ENCODE measurements at regions not wholly inside any gene's neighbourhood (a gene's known extent, or its start where the extent isn't known, plus 50 kb on each side); places are given as distances from the start of the nearest gene placed in this dataset.

- DNase-seq = peak in 2 of 3 donors; percentile 60 to 74
- Histone ChIP-seq H3K36me3 (ENCODE audit: control insufficient read depth in 4 of 4, insufficient read depth in 4 of 4, low read length in 3 of 4) (no peaks in the 10 kb centered on the region), H3K9me3 (ENCODE audit: control extremely low read depth in 1 of 5, control insufficient read depth in 4 of 5, insufficient read depth in 2 of 5, low read depth in 1 of 5, low read length in 4 of 5) (no peaks in the 10 kb centered on the region), H3K27me3 (replicated peaks in 2 of 5; ENCODE audit: control insufficient read depth in 4 of 5, insufficient read depth in 5 of 5, low read length in 4 of 5) (no peaks in the 10 kb centered on the region), H3K4me3 (ENCODE audit: control insufficient read depth in 1 of 7, extremely low read depth in 1 of 7, insufficient read depth in 4 of 7, low read depth in 2 of 7, low read length in 6 of 7) (no peak overlapping the region), H3K27ac (ENCODE audit: insufficient read depth in 1 of 2, low read depth in 1 of 2, low read length in 2 of 2, poor library complexity in 1 of 2, severe bottlenecking in 2 of 2) (no peak overlapping the region), H3K4me1 (ENCODE audit: control extremely low read depth in 1 of 4, control insufficient read depth in 4 of 4, insufficient read depth in 4 of 4, low read length in 3 of 4) (peaks cover 26 to 62% (median 35%) of the 10 kb centered on the region in 4 experiments)
- CTCF ChIA-PET = interaction anchor here (0.8 to 1.2 kb wide), 2 partner anchors 17 to 150 kb away, joined by 3 read pairs; no protein-coding TSS in a partner anchor
- POLR2A ChIA-PET = no interaction called here
- 68% methylated on average over 3 of the region's 3 CpGs for WGBS (ENCODE audit: insufficient coverage)
Observed at GRCh38 chr7:21357151-21358097, 70.5 kb upstream of the SP4 start.

GRCh38 chr7:21358648-21359047 lies 69.2 kb upstream of the SP4 start:
- Histone ChIP-seq H3K27me3 (replicated peaks in 2 of 5; ENCODE audit: control insufficient read depth in 4 of 5, insufficient read depth in 5 of 5, low read length in 4 of 5) (no peaks in the 10 kb centered on the region), H3K4me1 (ENCODE audit: control extremely low read depth in 1 of 4, control insufficient read depth in 4 of 4, insufficient read depth in 4 of 4, low read length in 3 of 4) (peaks cover 20 to 52% (median 25%) of the 10 kb centered on the region in 4 experiments), H3K4me3 (ENCODE audit: control insufficient read depth in 1 of 7, extremely low read depth in 1 of 7, insufficient read depth in 4 of 7, low read depth in 2 of 7, low read length in 6 of 7) (no peak overlapping the region), H3K27ac (ENCODE audit: insufficient read depth in 1 of 2, low read depth in 1 of 2, low read length in 2 of 2, poor library complexity in 1 of 2, severe bottlenecking in 2 of 2) (no peak overlapping the region), H3K36me3 (ENCODE audit: control insufficient read depth in 4 of 4, insufficient read depth in 4 of 4, low read length in 3 of 4) (no peaks in the 10 kb centered on the region), H3K9me3 (ENCODE audit: control extremely low read depth in 1 of 5, control insufficient read depth in 4 of 5, insufficient read depth in 2 of 5, low read depth in 1 of 5, low read length in 4 of 5) (no peaks in the 10 kb centered on the region)
- WGBS (ENCODE audit: insufficient coverage) = 97% methylated on average over 5 of the region's 5 CpGs
- peak in 1 of 3 donors; percentile 26 for DNase-seq
- ChIA-PET CTCF (interaction anchor here (1.2 kb wide), 1 partner anchor 74 kb away, joined by 3 read pairs; no protein-coding TSS in a partner anchor), POLR2A (no interaction called here)

- no CpG with 5 or more reads among the region's 1 CpG for WGBS (ENCODE audit: insufficient coverage)
- Histone ChIP-seq H3K36me3 (ENCODE audit: control insufficient read depth in 4 of 4, insufficient read depth in 4 of 4, low read length in 3 of 4) (no peaks in the 10 kb centered on the region), H3K4me3 (ENCODE audit: control insufficient read depth in 1 of 7, extremely low read depth in 1 of 7, insufficient read depth in 4 of 7, low read depth in 2 of 7, low read length in 6 of 7) (no peak overlapping the region), H3K27ac (ENCODE audit: insufficient read depth in 1 of 2, low read depth in 1 of 2, low read length in 2 of 2, poor library complexity in 1 of 2, severe bottlenecking in 2 of 2) (no peak overlapping the region), H3K27me3 (replicated peaks in 2 of 5; ENCODE audit: control insufficient read depth in 4 of 5, insufficient read depth in 5 of 5, low read length in 4 of 5) (no peaks in the 10 kb centered on the region), H3K9me3 (ENCODE audit: control extremely low read depth in 1 of 5, control insufficient read depth in 4 of 5, insufficient read depth in 2 of 5, low read depth in 1 of 5, low read length in 4 of 5) (no peaks in the 10 kb centered on the region), H3K4me1 (ENCODE audit: control extremely low read depth in 1 of 4, control insufficient read depth in 4 of 4, insufficient read depth in 4 of 4, low read length in 3 of 4) (peaks cover 16 to 47% (median 21%) of the 10 kb centered on the region in 4 experiments)
- POLR2A ChIA-PET = no interaction called here
- no peak for DNase-seq
- CTCF ChIA-PET = interaction anchor here (1.2 kb wide), 1 partner anchor 74 kb away, joined by 3 read pairs; no protein-coding TSS in a partner anchor
Observed at GRCh38 chr7:21359163-21359562, 68.7 kb upstream of the SP4 start.

GRCh38 chr7:21361413-21362125 lies 66.3 kb upstream of the SP4 start:
- H3K4me3 ChIP-seq (ENCODE audit: control insufficient read depth in 1 of 7, extremely low read depth in 1 of 7, insufficient read depth in 4 of 7, low read depth in 2 of 7, low read length in 6 of 7) = no peak overlapping the region
- WGBS (ENCODE audit: insufficient coverage) = 80% methylated on average over 3 of the region's 5 CpGs
- DNase-seq = peak in 2 of 3 donors; percentile 19 to 21
- no peaks in the 10 kb centered on the region for H3K9me3 ChIP-seq (ENCODE audit: control extremely low read depth in 1 of 5, control insufficient read depth in 4 of 5, insufficient read depth in 2 of 5, low read depth in 1 of 5, low read length in 4 of 5)
- POLR2A ChIA-PET = no interaction called here
- H3K27me3 ChIP-seq (replicated peaks in 2 of 5; ENCODE audit: control insufficient read depth in 4 of 5, insufficient read depth in 5 of 5, low read length in 4 of 5) = no peaks in the 10 kb centered on the region
- no peaks in the 10 kb centered on the region for H3K36me3 ChIP-seq (ENCODE audit: control insufficient read depth in 4 of 4, insufficient read depth in 4 of 4, low read length in 3 of 4)
- H3K27ac ChIP-seq (ENCODE audit: insufficient read depth in 1 of 2, low read depth in 1 of 2, low read length in 2 of 2, poor library complexity in 1 of 2, severe bottlenecking in 2 of 2) = no peak overlapping the region
- peaks cover 0 to 29% (median 4%) of the 10 kb centered on the region in 4 experiments for H3K4me1 ChIP-seq (ENCODE audit: control extremely low read depth in 1 of 4, control insufficient read depth in 4 of 4, insufficient read depth in 4 of 4, low read length in 3 of 4)
- CTCF ChIA-PET = interaction anchor here (1.6 kb wide), 1 partner anchor 406 kb away, joined by 5 read pairs; no protein-coding TSS in a partner anchor

- Histone ChIP-seq H3K27ac (ENCODE audit: insufficient read depth in 1 of 2, low read depth in 1 of 2, low read length in 2 of 2, poor library complexity in 1 of 2, severe bottlenecking in 2 of 2) (no peak overlapping the region), H3K36me3 (ENCODE audit: control insufficient read depth in 4 of 4, insufficient read depth in 4 of 4, low read length in 3 of 4) (no peaks in the 10 kb centered on the region), H3K9me3 (ENCODE audit: control extremely low read depth in 1 of 5, control insufficient read depth in 4 of 5, insufficient read depth in 2 of 5, low read depth in 1 of 5, low read length in 4 of 5) (no peaks in the 10 kb centered on the region), H3K4me3 (ENCODE audit: control insufficient read depth in 1 of 7, extremely low read depth in 1 of 7, insufficient read depth in 4 of 7, low read depth in 2 of 7, low read length in 6 of 7) (no peak overlapping the region), H3K4me1 (ENCODE audit: control extremely low read depth in 1 of 4, control insufficient read depth in 4 of 4, insufficient read depth in 4 of 4, low read length in 3 of 4) (peaks cover 0 to 5% (median 0%) of the 10 kb centered on the region in 4 experiments), H3K27me3 (replicated peaks in 2 of 5; ENCODE audit: control insufficient read depth in 4 of 5, insufficient read depth in 5 of 5, low read length in 4 of 5) (no peaks in the 10 kb centered on the region)
- ChIA-PET POLR2A (no interaction called here), CTCF (no interaction called here)
- WGBS (ENCODE audit: insufficient coverage) = 100% methylated on average over 1 of the region's 2 CpGs
- DNase-seq = no peak
Observed at GRCh38 chr7:21364801-21365271, 63.0 kb upstream of the SP4 start.

GRCh38 chr7:21365866-21366624 lies 61.8 kb upstream of the SP4 start:
- no peak overlapping the region for H3K4me3 ChIP-seq (ENCODE audit: control insufficient read depth in 1 of 7, extremely low read depth in 1 of 7, insufficient read depth in 4 of 7, low read depth in 2 of 7, low read length in 6 of 7)
- no peak overlapping the region for H3K27ac ChIP-seq (ENCODE audit: insufficient read depth in 1 of 2, low read depth in 1 of 2, low read length in 2 of 2, poor library complexity in 1 of 2, severe bottlenecking in 2 of 2)
- CTCF ChIA-PET = interaction anchor here (0.9 kb wide), 1 partner anchor 10 kb away, joined by 3 read pairs; no protein-coding TSS in a partner anchor
- peak; percentile 39 to 64 (median 61) for DNase-seq
- peaks cover 0 to 5% (median 0%) of the 10 kb centered on the region in 4 experiments for H3K4me1 ChIP-seq (ENCODE audit: control extremely low read depth in 1 of 4, control insufficient read depth in 4 of 4, insufficient read depth in 4 of 4, low read length in 3 of 4)
- H3K9me3 ChIP-seq (ENCODE audit: control extremely low read depth in 1 of 5, control insufficient read depth in 4 of 5, insufficient read depth in 2 of 5, low read depth in 1 of 5, low read length in 4 of 5) = no peaks in the 10 kb centered on the region
- POLR2A ChIA-PET = no interaction called here
- H3K36me3 ChIP-seq (ENCODE audit: control insufficient read depth in 4 of 4, insufficient read depth in 4 of 4, low read length in 3 of 4) = no peaks in the 10 kb centered on the region
- H3K27me3 ChIP-seq (replicated peaks in 2 of 5; ENCODE audit: control insufficient read depth in 4 of 5, insufficient read depth in 5 of 5, low read length in 4 of 5) = no peaks in the 10 kb centered on the region
- 57% methylated on average over 1 of the region's 6 CpGs for WGBS (ENCODE audit: insufficient coverage)
